Thyroid gland (tissue), 4 donors: ENCODE measurements at regions not wholly inside any gene's neighbourhood (a gene's known extent, or its start where the extent isn't known, plus 50 kb on each side); places are given as distances from the start of the nearest gene placed in this dataset.

Experiments
- POLR2A ChIP-seq, 2 donors: fragments of 450-650 bp; IDR thresholded peaks; one replicate each; pipeline ENCODE4 v1.6.1; 2017; ENCODE audit warnings: antibody characterized with exemption in 2 of 2, mild to moderate bottlenecking in 2 of 2, moderate library complexity in 1 of 2
- TF ChIP-seq, protein P1 (sequence below), 6 experiments: fragments of 200-600 bp in 3 of 6; fragments of 450-650 bp in 3 of 6; sonication (generic) in 3 of 6; IDR thresholded peaks; one replicate each; pipeline ENCODE4 v1.5.1; 2016 to 2019; ENCODE audit warnings: antibody characterized with exemption in 6 of 6, mild to moderate bottlenecking in 2 of 6, inconsistent platforms in 1 of 6, moderate library complexity in 1 of 6

DNA sequence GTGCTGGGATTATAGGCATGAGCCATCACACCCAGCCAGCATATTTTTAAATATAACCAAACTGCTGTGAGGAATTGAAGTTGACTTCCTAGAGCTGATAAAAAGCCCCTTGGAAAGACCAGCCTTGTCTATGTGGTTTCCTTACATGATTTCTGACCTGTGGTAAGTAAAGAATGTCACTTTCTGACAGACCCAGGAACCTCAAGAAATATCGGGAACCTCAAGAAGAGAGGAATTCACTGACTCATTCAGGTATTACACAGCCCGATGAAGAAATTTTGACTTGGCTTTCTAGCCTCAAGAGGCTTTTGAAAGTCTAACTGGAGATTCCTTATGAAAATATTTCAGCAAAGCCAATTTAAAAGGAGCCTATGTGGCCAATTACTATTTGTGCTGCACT is 71.8 kb downstream of the FOXF2 start:
- no peak for TF ChIP-seq POLR2A (IDR thresholded peaks at IDR 0.05)
- TF ChIP-seq, protein P1, sequence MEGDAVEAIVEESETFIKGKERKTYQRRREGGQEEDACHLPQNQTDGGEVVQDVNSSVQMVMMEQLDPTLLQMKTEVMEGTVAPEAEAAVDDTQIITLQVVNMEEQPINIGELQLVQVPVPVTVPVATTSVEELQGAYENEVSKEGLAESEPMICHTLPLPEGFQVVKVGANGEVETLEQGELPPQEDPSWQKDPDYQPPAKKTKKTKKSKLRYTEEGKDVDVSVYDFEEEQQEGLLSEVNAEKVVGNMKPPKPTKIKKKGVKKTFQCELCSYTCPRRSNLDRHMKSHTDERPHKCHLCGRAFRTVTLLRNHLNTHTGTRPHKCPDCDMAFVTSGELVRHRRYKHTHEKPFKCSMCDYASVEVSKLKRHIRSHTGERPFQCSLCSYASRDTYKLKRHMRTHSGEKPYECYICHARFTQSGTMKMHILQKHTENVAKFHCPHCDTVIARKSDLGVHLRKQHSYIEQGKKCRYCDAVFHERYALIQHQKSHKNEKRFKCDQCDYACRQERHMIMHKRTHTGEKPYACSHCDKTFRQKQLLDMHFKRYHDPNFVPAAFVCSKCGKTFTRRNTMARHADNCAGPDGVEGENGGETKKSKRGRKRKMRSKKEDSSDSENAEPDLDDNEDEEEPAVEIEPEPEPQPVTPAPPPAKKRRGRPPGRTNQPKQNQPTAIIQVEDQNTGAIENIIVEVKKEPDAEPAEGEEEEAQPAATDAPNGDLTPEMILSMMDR (IDR thresholded peaks at IDR 0.05): no peak
